Nephron progenitor cell (in vitro differentiated cells): ENCODE measurements at regions not wholly inside any gene's neighbourhood (a gene's known extent, or its start where the extent isn't known, plus 50 kb on each side); places are given as distances from the start of the nearest gene placed in this dataset.

ENCODE experiments used
- DNase-seq: peaks from one replicate; pipeline ENCODE4 v3.0.0; 2021
- H3K27ac Mint-ChIP-seq: 2 replicates; pipeline ENCODE4 v1.8.0; 2021; ENCODE audit warnings: mild to moderate bottlenecking, moderate library complexity, mixed read lengths
- H3K27me3 Mint-ChIP-seq: 2 replicates; pipeline ENCODE4 v1.8.0; 2021; ENCODE audit warnings: mild to moderate bottlenecking, low read depth, mixed read lengths; ENCODE audit not compliant: poor library complexity
- H3K36me3 Mint-ChIP-seq: 2 replicates; pipeline ENCODE4 v1.8.0; 2021; ENCODE audit warnings: low read depth, mixed read lengths
- H3K4me1 Mint-ChIP-seq: 2 replicates; pipeline ENCODE4 v1.8.0; 2021; ENCODE audit warnings: mixed read lengths
- H3K4me3 Mint-ChIP-seq: 2 replicates; pipeline ENCODE4 v1.8.0; 2021; ENCODE audit warnings: mild to moderate bottlenecking, moderate library complexity, mixed read lengths
- H3K9me3 Mint-ChIP-seq: 2 replicates; pipeline ENCODE4 v1.8.0; 2021; ENCODE audit warnings: mild to moderate bottlenecking, moderate library complexity, mixed read lengths
- CTCF ChIP-seq: fragments of 200-600 bp; sonication (generic); IDR thresholded peaks from 2 replicates; pipeline ENCODE4 v1.5.0; 2021; ENCODE audit warnings: antibody characterized with exemption

GRCh38 chr7:46004965-46005364 lies 83.9 kb upstream of the IGFBP3 start:
- peaks cover 6% of the 10 kb centered on the region for H3K27me3 Mint-ChIP-seq
- no peaks in the 10 kb centered on the region for H3K36me3 Mint-ChIP-seq
- TF ChIP-seq CTCF, result no peak
- H3K9me3 Mint-ChIP-seq, result peaks cover 20% of the 10 kb centered on the region
- H3K4me3 Mint-ChIP-seq, result no peak overlapping the region
- H3K4me1 Mint-ChIP-seq, result peaks cover 5% of the 10 kb centered on the region
- DNase-seq, result no peak
- no peak overlapping the region for H3K27ac Mint-ChIP-seq

- TF ChIP-seq CTCF, result no peak
- H3K27me3 Mint-ChIP-seq, result peaks cover 6% of the 10 kb centered on the region
- H3K9me3 Mint-ChIP-seq, result peaks cover 20% of the 10 kb centered on the region
- no peaks in the 10 kb centered on the region for H3K36me3 Mint-ChIP-seq
- no peak overlapping the region for H3K4me3 Mint-ChIP-seq
- DNase-seq, result no peak
- no peaks in the 10 kb centered on the region for H3K4me1 Mint-ChIP-seq
- no peak overlapping the region for H3K27ac Mint-ChIP-seq
Observed at GRCh38 chr7:46003896-46004875, 83.1 kb upstream of the IGFBP3 start.

DNA sequence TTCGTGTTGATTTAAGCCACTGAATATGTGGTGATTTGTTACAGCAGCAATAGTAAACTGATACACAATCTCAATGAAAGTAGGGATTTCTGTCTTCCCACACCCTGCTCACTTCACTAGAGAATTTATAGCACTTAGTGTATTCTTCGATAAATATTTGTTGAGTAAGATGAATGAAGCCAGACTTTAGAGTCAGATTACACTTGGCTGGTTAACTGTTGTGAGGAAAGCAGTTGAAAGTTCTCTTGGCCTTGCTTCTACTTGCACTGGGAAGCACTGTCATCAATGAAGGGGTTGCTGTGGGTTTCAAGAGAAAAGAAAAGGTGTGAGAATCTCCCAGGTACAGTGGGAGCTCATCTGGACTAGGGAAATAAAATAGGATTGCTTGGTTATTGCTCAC lies 82.1 kb upstream of the IGFBP3 start:
- Mint-ChIP-seq H3K4me1 (no peaks in the 10 kb centered on the region), H3K4me3 (no peak overlapping the region), H3K9me3 (peaks cover 20% of the 10 kb centered on the region), H3K27ac (no peak overlapping the region), H3K36me3 (no peaks in the 10 kb centered on the region), H3K27me3 (peaks cover 4% of the 10 kb centered on the region)
- DNase-seq, result no peak
- no peak for TF ChIP-seq CTCF

DNA sequence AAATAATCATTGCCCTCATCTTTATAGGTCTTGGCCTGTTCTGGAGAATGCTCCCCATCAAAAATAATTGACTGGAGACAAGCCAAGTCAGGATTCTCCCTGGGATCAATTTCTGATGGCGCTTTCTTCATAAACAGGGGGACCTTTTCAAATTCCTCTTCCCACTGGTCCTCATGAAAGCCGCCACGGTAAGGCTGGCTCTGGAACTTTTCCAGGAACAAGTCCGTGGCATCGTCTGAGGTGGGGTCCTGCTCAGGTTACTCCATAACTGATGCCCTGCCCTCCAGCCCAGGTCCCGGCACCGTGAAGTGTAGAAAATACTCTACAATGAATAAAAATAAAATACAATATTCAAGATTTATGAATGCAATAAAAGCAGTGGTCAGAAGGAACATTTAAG lies 79.4 kb upstream of the IGFBP3 start:
- peaks cover 3% of the 10 kb centered on the region for H3K27me3 Mint-ChIP-seq
- no peak for TF ChIP-seq CTCF
- peaks cover 39% of the 10 kb centered on the region for H3K9me3 Mint-ChIP-seq
- H3K36me3 Mint-ChIP-seq, result peaks cover 16% of the 10 kb centered on the region
- H3K4me1 Mint-ChIP-seq, result no peaks in the 10 kb centered on the region
- no peak overlapping the region for H3K27ac Mint-ChIP-seq
- no peak for DNase-seq
- no peak overlapping the region for H3K4me3 Mint-ChIP-seq

DNA sequence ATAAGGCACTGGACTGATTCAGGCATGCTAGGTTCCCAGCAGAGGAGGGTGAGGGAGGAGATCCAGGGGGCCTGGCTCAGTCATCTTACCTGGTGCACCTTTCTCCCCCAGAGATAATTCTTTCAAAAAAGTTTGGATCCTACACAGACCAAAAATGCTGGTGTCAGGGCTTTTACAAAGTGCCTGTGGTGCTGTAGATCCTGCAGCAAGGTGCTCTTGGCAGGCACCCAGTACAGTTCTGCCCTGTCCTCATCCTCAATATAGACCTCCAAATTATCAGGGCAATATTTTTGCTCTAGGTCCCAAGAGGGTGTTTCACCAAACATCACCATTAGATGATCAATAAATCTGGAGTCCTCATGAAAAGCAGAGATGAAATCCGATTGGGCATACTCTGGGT lies 78.5 kb upstream of the IGFBP3 start:
- Mint-ChIP-seq H3K9me3 (peaks cover 45% of the 10 kb centered on the region), H3K27ac (no peak overlapping the region), H3K27me3 (peaks cover 3% of the 10 kb centered on the region), H3K4me3 (no peak overlapping the region), H3K4me1 (no peaks in the 10 kb centered on the region), H3K36me3 (peaks cover 18% of the 10 kb centered on the region)
- DNase-seq, result no peak
- TF ChIP-seq CTCF, result no peak

- Mint-ChIP-seq H3K9me3 (peaks cover 42% of the 10 kb centered on the region), H3K27ac (no peak overlapping the region), H3K4me1 (no peaks in the 10 kb centered on the region)
Observed at GRCh38 chr7:45998506-45998905, 77.4 kb upstream of the IGFBP3 start.

More at GRCh38 chr7:45998506-45998905, 77.4 kb upstream of the IGFBP3 start:
- no peak overlapping the region for H3K4me3 Mint-ChIP-seq
- TF ChIP-seq CTCF, result no peak
- H3K36me3 Mint-ChIP-seq, result peaks cover 18% of the 10 kb centered on the region
- peaks cover 3% of the 10 kb centered on the region for H3K27me3 Mint-ChIP-seq
- DNase-seq, result no peak
